Activated CD8-positive, alpha-beta memory T cell treated with anti-CD3 and anti-CD28 coated beads for 24 hours (primary cell): ENCODE measurements at regions not wholly inside any gene's neighbourhood (a gene's known extent, or its start where the extent isn't known, plus 50 kb on each side); places are given as distances from the start of the nearest gene placed in this dataset.
"Not testable (repeated sequence)": the region's sequence is repeated elsewhere in the genome, so short reads cannot be mapped to it uniquely, and the experiment has no call there.

Experiments used
- DNase-seq: peaks from one replicate; pipeline ENCODE4 v3.0.0-alpha.2; 2020

- not testable (repeated sequence) for DNase-seq
Measured at GRCh38 chr20:52302051-52302450, 110.5 kb upstream of the ZFP64 start.

- no peak for DNase-seq
Measured at GRCh38 chr20:52295556-52295955, 104.0 kb upstream of the ZFP64 start.

GRCh38 chr20:52294106-52294628 lies 102.6 kb upstream of the ZFP64 start:
- no peak for DNase-seq

GRCh38 chr20:52291109-52291508 lies 99.5 kb upstream of the ZFP64 start:
- DNase-seq: no peak

DNA sequence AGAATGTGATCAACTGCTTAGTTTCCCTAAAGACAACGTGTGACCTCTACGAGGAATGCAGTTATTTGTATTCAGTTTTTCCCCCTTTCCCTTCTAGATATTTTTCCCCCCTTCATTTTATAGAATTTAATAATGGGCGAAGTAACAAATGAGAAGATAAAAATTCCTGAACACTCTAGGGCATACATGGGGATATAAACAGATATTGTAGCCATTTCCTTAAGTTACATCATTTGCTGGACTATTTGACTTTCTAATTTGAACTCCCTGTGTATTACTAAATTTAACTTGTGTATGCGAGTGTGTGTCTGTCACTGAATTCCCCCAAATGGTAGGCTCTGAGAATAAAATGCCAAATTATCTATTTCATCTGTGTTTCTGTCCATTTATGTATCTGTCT lies 99.0 kb upstream of the ZFP64 start:
- no peak for DNase-seq

GRCh38 chr20:52289956-52290565 lies 98.5 kb upstream of the ZFP64 start:
- no peak for DNase-seq

DNA sequence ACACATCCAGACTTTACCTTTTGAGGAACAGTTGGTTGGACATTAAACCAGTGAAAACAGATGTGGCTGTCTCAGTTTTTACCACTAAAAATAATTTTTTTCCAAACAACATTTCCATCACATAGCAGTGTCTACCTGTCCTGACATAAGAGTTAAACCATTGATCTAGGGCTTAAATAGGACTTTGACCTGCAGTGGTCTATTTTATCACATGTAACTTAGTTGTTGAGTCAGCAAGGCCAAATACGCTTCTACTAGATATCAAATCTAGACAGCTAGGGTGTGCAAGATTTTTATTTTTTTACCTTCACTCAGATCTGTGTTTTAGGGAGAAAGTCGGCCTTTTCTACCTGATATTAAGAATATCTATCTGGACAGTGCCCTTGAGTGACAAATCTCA lies 88.8 kb upstream of the ZFP64 start:
- no peak for DNase-seq

- DNase-seq: no peak
Measured at GRCh38 chr20:52279706-52280105, 88.1 kb upstream of the ZFP64 start.

- DNase-seq: no peak
Measured at GRCh38 chr20:52275181-52275691, 83.7 kb upstream of the ZFP64 start.

GRCh38 chr20:52270696-52271095 lies 79.1 kb upstream of the ZFP64 start:
- DNase-seq: no peak

- DNase-seq: no peak
Measured at GRCh38 chr20:52270001-52270606, 78.5 kb upstream of the ZFP64 start.

- DNase-seq: no peak
Measured at GRCh38 chr20:52269321-52269720, 77.7 kb upstream of the ZFP64 start.

DNA sequence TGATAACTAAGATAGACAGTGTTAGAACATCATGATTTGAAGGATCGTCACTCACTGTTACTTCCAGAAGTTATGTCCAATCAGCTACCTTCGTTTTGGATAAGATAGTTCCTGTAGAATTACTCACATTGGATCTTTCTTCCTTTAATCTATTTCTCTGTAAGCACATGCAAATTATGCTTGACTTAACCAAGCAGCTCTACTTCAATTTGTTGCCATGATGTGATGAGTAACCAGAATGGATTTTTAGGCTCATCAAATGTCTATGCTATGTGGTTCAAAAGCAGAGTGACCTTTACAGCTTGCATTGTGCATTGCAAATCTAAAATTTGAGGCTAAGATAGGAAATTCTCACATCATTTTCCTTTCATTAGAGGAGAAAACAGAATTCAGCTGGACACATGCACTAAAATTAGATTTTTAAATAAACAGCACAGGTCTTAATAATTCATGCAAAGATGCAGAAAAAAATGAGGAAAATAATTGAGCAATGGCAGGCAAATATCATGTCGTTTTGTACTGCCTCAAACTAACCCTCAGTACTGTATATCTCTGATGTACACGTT lies 76.7 kb upstream of the ZFP64 start:
- no peak for DNase-seq

- DNase-seq: no peak
Measured at GRCh38 chr20:52267418-52267817, 75.8 kb upstream of the ZFP64 start.

- no peak for DNase-seq
Measured at GRCh38 chr20:52263757-52264156, 72.2 kb upstream of the ZFP64 start.

DNA sequence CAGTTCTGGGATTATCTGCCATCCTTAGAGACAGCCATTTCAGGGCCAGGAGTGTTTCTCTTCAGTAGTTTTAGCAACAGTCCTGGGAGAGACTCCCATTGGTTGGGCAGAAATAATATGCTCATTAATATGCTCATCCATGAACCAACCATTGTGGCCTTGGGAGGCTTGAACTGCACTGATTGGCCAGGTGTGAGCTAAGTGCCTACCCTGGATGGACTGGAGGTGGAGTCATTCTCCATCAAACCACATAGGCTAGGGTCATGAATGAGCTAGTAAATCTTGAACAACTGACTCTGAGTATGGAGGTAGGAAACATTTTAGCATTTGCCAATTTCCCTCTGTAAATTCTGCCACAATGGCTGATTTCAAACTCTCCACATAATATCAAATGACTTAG lies 70.2 kb upstream of the ZFP64 start:
- DNase-seq: no peak

DNA sequence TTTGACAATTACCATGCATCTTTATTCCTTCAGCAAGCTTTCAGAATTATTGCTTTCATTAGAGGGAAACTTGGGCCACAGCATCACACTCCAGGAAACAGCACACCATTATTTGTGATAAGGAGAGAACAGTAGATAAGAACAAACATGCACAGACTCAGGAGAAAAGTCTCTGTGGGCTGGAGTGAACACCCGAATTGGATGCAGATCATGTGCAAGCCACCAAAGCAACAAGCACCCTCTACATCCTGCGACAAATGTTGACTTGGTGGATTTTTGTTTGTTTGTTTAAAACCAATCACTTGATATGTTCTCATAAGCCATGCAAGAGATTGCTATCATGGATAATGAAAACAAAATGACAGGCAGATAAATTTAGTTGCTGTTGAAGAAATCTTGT lies 67.7 kb upstream of the ZFP64 start:
- DNase-seq: no peak

GRCh38 chr20:52256454-52256853 lies 64.9 kb upstream of the ZFP64 start:
- DNase-seq: no peak

DNA sequence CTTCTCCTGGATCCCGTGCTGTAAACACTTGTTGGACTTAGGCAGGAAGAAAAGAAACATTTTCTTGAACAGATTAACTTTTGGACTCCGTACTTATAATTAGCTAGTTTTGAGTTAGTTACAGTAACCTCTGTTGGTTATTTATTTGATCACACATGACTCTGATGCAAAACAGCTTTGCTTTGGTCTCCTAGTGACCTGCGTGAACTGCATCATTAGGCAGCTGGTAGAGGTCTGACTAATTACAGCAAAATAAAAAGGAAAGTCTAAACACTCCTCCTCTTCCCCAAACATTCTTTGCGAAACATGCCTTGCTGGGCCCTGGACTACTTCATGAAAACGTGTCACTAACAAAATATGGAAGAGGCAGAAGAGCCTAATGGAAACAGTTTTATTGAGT lies 61.1 kb upstream of the ZFP64 start:
- no peak for DNase-seq

DNA sequence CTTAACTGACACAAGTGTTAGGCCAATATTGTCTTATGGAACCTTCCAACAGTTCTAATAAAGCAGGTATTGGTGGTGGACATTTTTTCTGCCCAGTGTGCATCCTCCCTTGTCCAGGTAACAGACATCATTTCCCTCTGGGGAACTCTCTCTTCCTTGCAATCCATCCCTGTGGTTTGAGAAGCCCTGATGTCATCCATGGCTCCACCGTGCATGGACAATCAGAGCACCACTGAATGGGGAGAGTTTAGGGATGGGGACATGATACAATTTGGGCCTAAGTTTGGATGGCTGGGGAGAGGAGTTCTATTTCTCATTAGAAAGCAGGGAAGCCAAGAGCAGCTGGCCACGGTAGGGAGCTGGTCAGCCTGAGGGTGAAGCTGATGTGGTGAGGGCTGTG lies 60.2 kb upstream of the ZFP64 start:
- no peak for DNase-seq

- no peak for DNase-seq
Measured at GRCh38 chr20:52251136-52251700, 59.6 kb upstream of the ZFP64 start.

DNA sequence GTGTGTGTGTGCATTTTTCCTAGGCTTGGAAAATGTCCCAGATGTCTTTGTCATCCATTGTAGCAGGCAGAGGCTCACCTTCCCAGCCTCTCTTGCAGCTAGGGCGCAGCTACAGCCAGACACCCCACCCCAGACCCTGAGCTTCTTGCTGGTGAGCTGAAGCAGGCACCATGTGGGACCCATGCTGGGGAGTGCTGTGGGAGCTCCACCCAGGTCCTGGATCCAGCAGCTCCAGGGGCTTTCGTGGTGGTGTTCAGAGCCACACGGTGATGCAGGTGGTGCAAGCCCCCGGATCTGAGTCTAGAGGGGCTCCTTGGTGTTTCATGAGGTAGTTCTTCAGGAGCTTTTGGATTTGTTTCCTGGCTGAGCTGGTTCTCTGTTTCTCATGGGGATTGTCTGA lies 56.0 kb upstream of the ZFP64 start:
- DNase-seq: no peak

- DNase-seq: no peak
Measured at GRCh38 chr20:52246366-52246765, 54.8 kb upstream of the ZFP64 start.

GRCh38 chr20:52244702-52245101 lies 53.1 kb upstream of the ZFP64 start:
- no peak for DNase-seq
